ENCODE measurements at regions not wholly inside any gene's neighbourhood (a gene's known extent, or its start where the extent isn't known, plus 50 kb on each side); places are given as distances from the start of the nearest gene placed in this dataset.

DNA sequence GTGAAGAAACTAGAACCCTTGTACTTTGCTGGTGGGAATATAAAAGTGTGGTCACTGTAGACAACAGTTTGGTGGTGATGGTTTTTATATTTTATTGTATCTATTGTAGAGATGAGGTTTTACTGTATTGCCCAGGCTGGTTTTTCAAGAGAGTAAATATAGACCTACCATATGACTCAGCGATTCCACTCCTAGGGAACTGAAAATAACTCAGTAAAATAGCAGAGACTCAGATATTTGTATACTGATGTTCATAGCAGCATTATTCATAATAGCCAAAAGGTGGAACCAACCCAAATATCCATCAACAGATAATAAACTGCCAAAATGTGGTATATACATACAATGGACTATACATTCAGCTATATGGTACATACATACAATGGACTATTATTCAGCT, 68.8 kb upstream of the IL12A start:
- Histone ChIP-seq H3K27me3 (no peaks in the 10 kb centered on the region), H3K27ac (no peak overlapping the region), H3K4me1 (replicated peaks in 1 of 2) (no peaks in the 10 kb centered on the region), H3K36me3 (replicated peaks in 1 of 2) (no peaks in the 10 kb centered on the region), H3K9me3 (replicated peaks in 1 of 3) (no peaks in the 10 kb centered on the region), H3K4me3 (no peak overlapping the region)
- TF ChIP-seq, protein P1, sequence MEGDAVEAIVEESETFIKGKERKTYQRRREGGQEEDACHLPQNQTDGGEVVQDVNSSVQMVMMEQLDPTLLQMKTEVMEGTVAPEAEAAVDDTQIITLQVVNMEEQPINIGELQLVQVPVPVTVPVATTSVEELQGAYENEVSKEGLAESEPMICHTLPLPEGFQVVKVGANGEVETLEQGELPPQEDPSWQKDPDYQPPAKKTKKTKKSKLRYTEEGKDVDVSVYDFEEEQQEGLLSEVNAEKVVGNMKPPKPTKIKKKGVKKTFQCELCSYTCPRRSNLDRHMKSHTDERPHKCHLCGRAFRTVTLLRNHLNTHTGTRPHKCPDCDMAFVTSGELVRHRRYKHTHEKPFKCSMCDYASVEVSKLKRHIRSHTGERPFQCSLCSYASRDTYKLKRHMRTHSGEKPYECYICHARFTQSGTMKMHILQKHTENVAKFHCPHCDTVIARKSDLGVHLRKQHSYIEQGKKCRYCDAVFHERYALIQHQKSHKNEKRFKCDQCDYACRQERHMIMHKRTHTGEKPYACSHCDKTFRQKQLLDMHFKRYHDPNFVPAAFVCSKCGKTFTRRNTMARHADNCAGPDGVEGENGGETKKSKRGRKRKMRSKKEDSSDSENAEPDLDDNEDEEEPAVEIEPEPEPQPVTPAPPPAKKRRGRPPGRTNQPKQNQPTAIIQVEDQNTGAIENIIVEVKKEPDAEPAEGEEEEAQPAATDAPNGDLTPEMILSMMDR (IDR thresholded peaks at IDR 0.05) = no peak
- no peak for TF ChIP-seq POLR2A (IDR thresholded peaks at IDR 0.05)
- intact Hi-C loops (cut with DNase I) = no loop called here
- WGBS, 4 donors = 57 to 86% (median 75%) methylated on average over 1 of the region's 1 CpG
- DNase-seq = no peak

DNA sequence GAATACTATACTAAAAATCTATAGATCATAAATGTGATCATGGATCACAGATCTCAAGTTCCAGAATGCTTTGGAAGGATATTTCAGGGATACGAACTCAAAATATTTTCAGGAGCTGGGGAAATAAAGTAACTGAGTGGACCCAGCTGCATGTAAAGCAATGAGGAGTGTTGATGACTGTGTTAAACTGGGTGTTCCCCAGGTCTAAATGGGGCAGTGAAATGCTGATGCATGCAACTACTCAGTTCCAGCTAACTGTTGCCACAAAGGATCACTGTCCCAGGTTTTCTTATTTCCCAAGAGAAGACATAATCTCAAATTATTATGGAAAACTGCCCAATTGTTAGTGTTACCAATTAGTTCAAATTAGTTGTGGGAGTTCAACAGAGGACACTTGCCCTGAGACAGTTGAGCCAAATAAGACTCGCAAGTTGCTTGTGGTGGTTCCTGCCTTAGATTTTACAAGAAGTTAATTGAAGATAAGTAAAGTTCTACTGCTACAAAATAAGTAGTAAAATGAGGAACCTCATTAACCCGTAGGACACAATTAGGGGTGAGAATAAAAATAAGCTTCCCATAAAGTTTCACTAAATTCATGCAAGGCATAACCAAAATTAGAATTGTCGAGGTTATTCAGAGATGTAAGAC, 66.3 kb upstream of the IL12A start:
- TF ChIP-seq, protein P1 (IDR thresholded peaks at IDR 0.05) = no peak
- TF ChIP-seq POLR2A (IDR thresholded peaks at IDR 0.05) = no peak
- no peak for DNase-seq
- WGBS, 4 donors = 74 to 82% (median 76%) methylated on average over 4 of the region's 4 CpGs
- H3K27me3 ChIP-seq = no peaks in the 10 kb centered on the region
- no peaks in the 10 kb centered on the region for H3K9me3 ChIP-seq (replicated peaks in 1 of 3)
- no peaks in the 10 kb centered on the region for H3K36me3 ChIP-seq (replicated peaks in 1 of 2)
- intact Hi-C loops (cut with DNase I) = no loop called here
- H3K4me3 ChIP-seq = no peak overlapping the region
- no peak overlapping the region for H3K27ac ChIP-seq
- no peaks in the 10 kb centered on the region for H3K4me1 ChIP-seq (replicated peaks in 1 of 2)

DNA sequence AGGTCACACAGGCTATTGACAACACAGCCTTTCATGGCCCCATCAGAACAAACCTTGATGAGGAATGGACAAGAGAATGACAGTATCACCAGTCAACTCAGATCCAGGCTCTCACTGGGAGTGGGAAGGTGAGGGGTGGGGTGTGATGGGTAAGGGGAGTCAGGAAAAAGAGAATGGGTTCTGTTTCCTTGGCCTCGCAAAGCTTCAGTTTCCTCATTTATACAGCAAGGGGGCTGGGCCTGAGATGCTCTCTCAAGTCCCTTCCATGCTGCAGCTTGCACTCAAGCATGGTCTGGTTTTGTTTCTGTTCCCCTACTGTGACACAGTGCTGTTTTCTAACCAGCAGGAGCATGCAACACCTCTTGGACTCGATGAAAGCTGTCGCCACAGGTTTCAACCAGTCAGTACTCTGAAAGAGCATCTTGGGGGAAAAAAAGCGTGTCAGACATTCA, 65.7 kb upstream of the IL12A start:
- H3K27me3 ChIP-seq = no peaks in the 10 kb centered on the region
- no peak overlapping the region for H3K27ac ChIP-seq
- DNase-seq = no peak
- 76 to 81% (median 80%) methylated on average over 4 of the region's 4 CpGs for WGBS, 4 donors
- no peaks in the 10 kb centered on the region for H3K9me3 ChIP-seq (replicated peaks in 1 of 3)
- TF ChIP-seq, protein P1 (IDR thresholded peaks at IDR 0.05) = no peak
- no peak for TF ChIP-seq POLR2A (IDR thresholded peaks at IDR 0.05)
- no peaks in the 10 kb centered on the region for H3K36me3 ChIP-seq (replicated peaks in 1 of 2)
- intact Hi-C loops (cut with DNase I) = no loop called here
- no peak overlapping the region for H3K4me3 ChIP-seq
- no peaks in the 10 kb centered on the region for H3K4me1 ChIP-seq (replicated peaks in 1 of 2)

- intact Hi-C loops (cut with DNase I) = no loop called here
- Histone ChIP-seq H3K4me1 (replicated peaks in 1 of 2) (no peaks in the 10 kb centered on the region), H3K4me3 (no peak overlapping the region), H3K36me3 (replicated peaks in 1 of 2) (no peaks in the 10 kb centered on the region), H3K9me3 (replicated peaks in 1 of 3) (no peaks in the 10 kb centered on the region), H3K27ac (no peak overlapping the region), H3K27me3 (no peaks in the 10 kb centered on the region)
- TF ChIP-seq, protein P1 (IDR thresholded peaks at IDR 0.05) = no peak
- TF ChIP-seq POLR2A (IDR thresholded peaks at IDR 0.05) = no peak
- DNase-seq = no peak
- WGBS, 4 donors = 76 to 86% (median 81%) methylated on average over 7 of the region's 7 CpGs
Observed at GRCh38 chr3:159923336-159923735, 65.3 kb upstream of the IL12A start.

Measured in adrenal gland (tissue), 9 donors.